H1 (cell line): ENCODE measurements at regions not wholly inside any gene's neighbourhood (a gene's known extent, or its start where the extent isn't known, plus 50 kb on each side); places are given as distances from the start of the nearest gene placed in this dataset.

Experiments used
- CTCF ChIA-PET: fragments of 300-600 bp; sonication (Branson Sonifier 250); formaldehyde crosslinking; loops from one replicate; lab custom pipeline; 2021; ENCODE audit not compliant: partially characterized antibody; lab: Charles Lee
- POLR2A ChIA-PET: fragments of 300-600 bp; sonication (Branson Sonifier 250); formaldehyde crosslinking; loops from one replicate; lab custom pipeline; 2021; ENCODE audit warnings: inconsistent platforms; ENCODE audit not compliant: partially characterized antibody; lab: Charles Lee
- DNase-seq, 2 experiments: peaks; one replicate each; pipeline versions ENCODE4 v3.0.0 to v3.0.0-alpha.2; 2010 to 2022; ENCODE audit warnings: low spot score in 2 of 2, low read depth in 1 of 2, mixed read lengths in 1 of 2
- FAIRE-seq: peaks from 2 replicates; lab custom pipeline; 2011; peaks lifted over from hg19 to GRCh38; lab: Jason Lieb, UNC
- H2AFZ ChIP-seq: 2 replicates; pipeline ENCODE4 v1.8.1; 2012; ENCODE audit warnings: low read length, inconsistent platforms
- H2AK5ac ChIP-seq: 2 replicates; pipeline ENCODE4 v1.6.1; 2013; ENCODE audit warnings: low read depth, low read length
- H2BK120ac ChIP-seq: replicated peaks from 2 replicates; pipeline ENCODE3; 2013; ENCODE audit warnings: low read depth, low read length, inconsistent platforms
- H2BK12ac ChIP-seq: 2 replicates; pipeline ENCODE4 v1.6.1; 2013; ENCODE audit warnings: low read depth, low read length
- H2BK15ac ChIP-seq: 2 replicates; pipeline ENCODE4 v1.6.1; 2013; ENCODE audit warnings: low read length
- H2BK20ac ChIP-seq: 2 replicates; pipeline ENCODE4 v1.6.1; 2013; ENCODE audit warnings: low read length
- H2BK5ac ChIP-seq: 2 replicates; pipeline ENCODE4 v1.6.1; 2013; ENCODE audit warnings: low read depth, low read length
- H3K14ac ChIP-seq: 2 replicates; pipeline ENCODE4 v1.6.1; 2013; ENCODE audit warnings: inconsistent platforms; ENCODE audit not compliant: insufficient read length
- H3K18ac ChIP-seq: 2 replicates; pipeline ENCODE4 v1.6.1; 2013; ENCODE audit warnings: low read length; ENCODE audit errors: extremely low read depth
- H3K23ac ChIP-seq: 2 replicates; pipeline ENCODE4 v1.6.1; 2013; ENCODE audit warnings: inconsistent platforms; ENCODE audit not compliant: insufficient read length
- H3K23me2 ChIP-seq: 2 replicates; pipeline ENCODE4 v1.6.1; 2013; ENCODE audit warnings: low read depth, low read length
- H3K27ac ChIP-seq: 2 replicates; pipeline ENCODE4 v1.6.1; 2011; ENCODE audit warnings: low read depth, low read length, inconsistent platforms
- H3K27me3 ChIP-seq, 4 experiments: replicated peaks in 1 of 4; 1 replicate in 1 of 4; 2 replicates in 3 of 4; pipeline versions ENCODE4 v1.6.1 to v1.8.1; 2011 to 2013; ENCODE audit warnings: low read length in 3 of 4, mild to moderate bottlenecking in 3 of 4, inconsistent platforms in 2 of 4, mixed read lengths in 2 of 4, moderate library complexity in 1 of 4; ENCODE audit not compliant: control insufficient read depth in 3 of 4, insufficient read depth in 3 of 4; ENCODE audit errors: extremely low read depth in 1 of 4
- H3K36me3 ChIP-seq, 4 experiments: 2 replicates each; pipeline versions ENCODE4 v1.6.1 to v1.8.1; 2011 to 2013; ENCODE audit warnings: mild to moderate bottlenecking in 4 of 4, low read length in 3 of 4, moderate library complexity in 2 of 4, control low read depth in 1 of 4, inconsistent platforms in 1 of 4; ENCODE audit not compliant: insufficient read depth in 4 of 4, control insufficient read depth in 2 of 4
- H3K4ac ChIP-seq: replicated peaks from 2 replicates; pipeline ENCODE3; 2013; ENCODE audit warnings: low read length, low read depth, mixed read lengths, inconsistent platforms; ENCODE audit not compliant: insufficient read length
- H3K4me1 ChIP-seq, 4 experiments: replicated peaks in 1 of 4; 1 replicate in 1 of 4; 2 replicates in 3 of 4; pipeline versions ENCODE4 v1.6.1 to v1.8.1; 2011 to 2013; ENCODE audit warnings: low read length in 3 of 4, inconsistent platforms in 2 of 4, mixed read lengths in 1 of 4; ENCODE audit not compliant: insufficient read depth in 4 of 4, control insufficient read depth in 3 of 4
- H3K4me2 ChIP-seq, 2 experiments: 2 replicates each; pipeline versions ENCODE4 v1.6.1 to v1.8.1; 2011 to 2013; ENCODE audit warnings: low read depth in 2 of 2, low read length in 2 of 2, control low read depth in 1 of 2, inconsistent platforms in 1 of 2, mild to moderate bottlenecking in 1 of 2; ENCODE audit not compliant: insufficient read depth in 1 of 2
- H3K4me3 ChIP-seq, 4 experiments: fragments of 200-600, 300-600 bp in 1 of 4; sonication (generic), shearing (Covaris generic), sonication (Bioruptor Twin) in 1 of 4; 2 replicates each; pipeline versions ENCODE4 v1.5.1 to v1.8.1; 2011 to 2016; ENCODE audit warnings: low read length in 4 of 4, low read depth in 3 of 4, control low read depth in 2 of 4, inconsistent platforms in 2 of 4, mild to moderate bottlenecking in 2 of 4, mixed read lengths in 1 of 4, moderate library complexity in 1 of 4; ENCODE audit not compliant: insufficient read depth in 2 of 4; ENCODE audit errors: extremely low read depth in 1 of 4
- H3K56ac ChIP-seq: replicated peaks from 2 replicates; pipeline ENCODE3; 2013; ENCODE audit warnings: low read depth, mild to moderate bottlenecking, mixed read lengths, low read length, inconsistent platforms; ENCODE audit not compliant: insufficient read length
- H3K79me1 ChIP-seq: 2 replicates; pipeline ENCODE4 v1.6.1; 2013; ENCODE audit warnings: low read depth, low read length, control low read depth
- H3K79me2 ChIP-seq, 2 experiments: 2 replicates each; pipeline versions ENCODE4 v1.6.1 to v1.8.1; 2012 to 2013; ENCODE audit warnings: low read length in 2 of 2, mild to moderate bottlenecking in 2 of 2, inconsistent platforms in 1 of 2; ENCODE audit not compliant: insufficient read depth in 2 of 2, control insufficient read depth in 1 of 2
- H3K9ac ChIP-seq, 4 experiments: replicated peaks in 1 of 4; 1 replicate in 1 of 4; 2 replicates in 3 of 4; pipeline versions ENCODE4 v1.6.1 to v1.8.1; 2011 to 2013; ENCODE audit warnings: low read depth in 3 of 4, low read length in 3 of 4, control low read depth in 2 of 4, mild to moderate bottlenecking in 2 of 4, moderate library complexity in 2 of 4, inconsistent platforms in 1 of 4; ENCODE audit errors: extremely low read depth in 1 of 4
- H3K9me3 ChIP-seq, 2 experiments: 2 replicates each; pipeline versions ENCODE4 v1.6.1 to v1.8.1; 2012 to 2013; ENCODE audit warnings: mild to moderate bottlenecking in 2 of 2, moderate library complexity in 2 of 2, control low read depth in 1 of 2, inconsistent platforms in 1 of 2, low read depth in 1 of 2, low read length in 1 of 2, mixed read lengths in 1 of 2; ENCODE audit not compliant: insufficient read depth in 2 of 2
- H4K20me1 ChIP-seq, 2 experiments: replicated peaks in 1 of 2; 2 replicates each; pipeline versions ENCODE3 to v1.8.1; 2011 to 2013; ENCODE audit warnings: inconsistent platforms in 2 of 2, low read length in 2 of 2, mild to moderate bottlenecking in 1 of 2; ENCODE audit not compliant: insufficient read depth in 2 of 2, control insufficient read depth in 1 of 2
- H4K5ac ChIP-seq: 2 replicates; pipeline ENCODE4 v1.6.1; 2013; ENCODE audit warnings: low read length, low read depth, mixed read lengths, inconsistent platforms; ENCODE audit not compliant: insufficient read length
- H4K8ac ChIP-seq: 2 replicates; pipeline ENCODE4 v1.8.0; 2013; ENCODE audit warnings: mild to moderate bottlenecking, moderate library complexity, low read length, inconsistent platforms; ENCODE audit not compliant: insufficient read depth; ENCODE audit errors: extremely low read depth
- H4K91ac ChIP-seq: replicated peaks from 2 replicates; pipeline ENCODE3; 2013; ENCODE audit warnings: low read length, mixed read lengths, inconsistent platforms; ENCODE audit not compliant: insufficient read length
- ASH2L ChIP-seq: fragments of 200-600, 300-600 bp; sonication (generic); IDR thresholded peaks from one replicate; pipeline ENCODE4 v1.7.1; 2017; ENCODE audit warnings: low read length
- BACH1 ChIP-seq: IDR thresholded peaks from 2 replicates; pipeline ENCODE4 v1.6.1; 2012; ENCODE audit warnings: low read length, improper control_type of control experiment
- BRCA1 ChIP-seq: IDR thresholded peaks from 2 replicates; pipeline ENCODE4 v1.6.1; 2012; ENCODE audit warnings: low read depth, low read length, improper control_type of control experiment
- CBX5 ChIP-seq: fragments of 300-800, 300-1000 bp; sonication (generic); IDR thresholded peaks from 2 replicates; pipeline ENCODE4 v1.7.1; 2016; ENCODE audit warnings: antibody characterized with exemption, low read length, low read depth
- CEBPB ChIP-seq: IDR thresholded peaks from 2 replicates; pipeline ENCODE4 v1.6.1; 2012; ENCODE audit warnings: low read depth, low read length
- CTBP2 ChIP-seq: IDR thresholded peaks from 2 replicates; pipeline ENCODE4 v1.7.0; 2011; ENCODE audit warnings: borderline replicate concordance, mild to moderate bottlenecking, moderate library complexity, mixed read lengths, low read length; ENCODE audit not compliant: insufficient read depth, insufficient read length
- JUND ChIP-seq: IDR thresholded peaks from 2 replicates; pipeline ENCODE4 v1.6.1; 2011; ENCODE audit warnings: mild to moderate bottlenecking, improper control_type of control experiment, low read length
- KDM5A ChIP-seq: fragments of 200-600 bp; IDR thresholded peaks from 2 replicates; pipeline ENCODE4 v1.7.1; 2012; ENCODE audit warnings: mild to moderate bottlenecking, low read length, inconsistent platforms, mixed read lengths
- MAFK ChIP-seq: IDR thresholded peaks from 2 replicates; pipeline ENCODE4 v1.6.1; 2012; ENCODE audit warnings: low read depth, mild to moderate bottlenecking, improper control_type of control experiment, low read length
- POLR2A ChIP-seq, 2 experiments: IDR thresholded peaks; 1 replicate in 1 of 2; 2 replicates in 1 of 2; pipeline ENCODE4 v1.6.1; 2011; ENCODE audit warnings: low read depth in 2 of 2, low read length in 2 of 2, mild to moderate bottlenecking in 2 of 2; ENCODE audit errors: control extremely low read depth in 1 of 2
- SIN3A ChIP-seq, 2 experiments: IDR thresholded peaks in 1 of 2; conservative IDR thresholded peaks in 1 of 2; 2 replicates each; pipeline ENCODE4 v1.6.1; 2011 to 2012; ENCODE audit warnings: low read length in 2 of 2, improper control_type of control experiment in 1 of 2, low read depth in 1 of 2, mild to moderate bottlenecking in 1 of 2
- SP2 ChIP-seq: IDR thresholded peaks from 2 replicates; pipeline ENCODE4 v1.6.1; 2012; ENCODE audit warnings: mild to moderate bottlenecking, low read length, inconsistent platforms
- SP4 ChIP-seq: IDR thresholded peaks from 2 replicates; pipeline ENCODE4 v1.6.1; 2012; ENCODE audit warnings: low read length, inconsistent platforms
- TAF1 ChIP-seq: IDR thresholded peaks from 2 replicates; pipeline ENCODE4 v1.6.1; 2011; ENCODE audit warnings: mild to moderate bottlenecking, low read depth, low read length
- TCF12 ChIP-seq: IDR thresholded peaks from 2 replicates; pipeline ENCODE4 v1.6.1; 2011; ENCODE audit warnings: low read depth, mild to moderate bottlenecking, low read length
- WGBS, 2 experiments: shearing (Covaris generic) in 1 of 2; methylation state at CpG; one replicate each; pipeline versions ENCODE4 v1.1.6 to v1.1.7; 2013 to 2015; ENCODE audit warnings: low lambda C conversion rate in 2 of 2, mixed read lengths in 2 of 2, inconsistent platforms in 1 of 2, low coverage in 1 of 2, missing lambda C conversion rate in 1 of 2; ENCODE audit not compliant: insufficient replicate concordance in 2 of 2, insufficient coverage in 1 of 2, insufficient read length in 1 of 2; ENCODE audit errors: extremely low coverage in 1 of 2, missing lambda C conversion rate in 1 of 2; 5-methylcytosine and 5-hydroxymethylcytosine counted together

- H4K91ac ChIP-seq: no peak overlapping the region
- no peak overlapping the region for H4K8ac ChIP-seq
- no peak overlapping the region for H3K18ac ChIP-seq
- no peak overlapping the region for H2BK15ac ChIP-seq
- H2AK5ac ChIP-seq: no peak overlapping the region
- H3K36me3 ChIP-seq: no peaks in the 10 kb centered on the region; a peak in 1 of 8 replicates
- DNase-seq (no peak), FAIRE-seq (no peak)
- no peak overlapping the region for H3K56ac ChIP-seq
- no peak overlapping the region for H2BK12ac ChIP-seq
- H4K20me1 ChIP-seq: no peaks in the 10 kb centered on the region
- no peak overlapping the region for H3K14ac ChIP-seq
- no peak overlapping the region for H2BK20ac ChIP-seq
- ChIA-PET POLR2A (no interaction called here), CTCF (interaction anchor here (1.2 kb wide), 1 partner anchor 199 kb away, joined by 3 read pairs; no protein-coding TSS in a partner anchor)
- WGBS, 2 experiments: 92% methylated on average over 1 of the region's 1 CpG; no CpG with 5 or more reads in 1 of the 2 experiments
- no peaks in the 10 kb centered on the region for H3K79me2 ChIP-seq
- no peak overlapping the region for H3K23ac ChIP-seq
- H3K4me3 ChIP-seq: no peak overlapping the region
- H2BK120ac ChIP-seq: no peak overlapping the region
- no peak overlapping the region for H4K5ac ChIP-seq
- H3K27ac ChIP-seq: no peak overlapping the region
- no peaks in the 10 kb centered on the region for H3K27me3 ChIP-seq
- H2BK5ac ChIP-seq: no peak overlapping the region
- H2AFZ ChIP-seq: 0 out of 2 replicates have a peak overlapping the region, but pooled peaks have one; percentile 38
- no peak overlapping the region for H3K4ac ChIP-seq
- no peak overlapping the region for H3K4me2 ChIP-seq
- H3K79me1 ChIP-seq: no peaks in the 10 kb centered on the region
- no peaks in the 10 kb centered on the region for H3K23me2 ChIP-seq
- no peak overlapping the region for H3K9ac ChIP-seq
- no peaks in the 10 kb centered on the region for H3K4me1 ChIP-seq
- H3K9me3 ChIP-seq: no peaks in the 10 kb centered on the region
- TF ChIP-seq JUND: no peak
- TF ChIP-seq SIN3A (conservative IDR thresholded peaks at IDR 0.05 in 1 of 2, IDR thresholded peaks at IDR 0.05 in 1 of 2; ENCODE audit: low read depth in 1 of 2, low read length in 2 of 2): no peak
- no peak for TF ChIP-seq ASH2L
- TF ChIP-seq CBX5: no peak
- TF ChIP-seq KDM5A: no peak
- TF ChIP-seq BACH1: no peak
- TF ChIP-seq TAF1: no peak
- no peak for TF ChIP-seq CTBP2
- TF ChIP-seq POLR2A (IDR thresholded peaks at IDR 0.05; ENCODE audit: control extremely low read depth in 1 of 2, low read depth in 2 of 2, low read length in 2 of 2): no peak
- TF ChIP-seq BRCA1: no peak
- no peak for TF ChIP-seq SP4
- TF ChIP-seq TCF12: no peak
- TF ChIP-seq SP2: no peak
- no peak for TF ChIP-seq MAFK
- no peak for TF ChIP-seq CEBPB
Observed at GRCh38 chr2:51994123-51994763, 962.3 kb upstream of the NRXN1 start.
